Endothelial cell of umbilical vein (primary cell): ENCODE measurements at regions not wholly inside any gene's neighbourhood (a gene's known extent, or its start where the extent isn't known, plus 50 kb on each side); places are given as distances from the start of the nearest gene placed in this dataset.
"Not testable (repeated sequence)": the region's sequence is repeated elsewhere in the genome, so short reads cannot be mapped to it uniquely, and the experiment has no call there.

Source experiments
- CTCF ChIP-seq, 2 donors: IDR thresholded peaks; 1 replicate in 1 of 2; 2 replicates in 1 of 2; pipeline ENCODE4 v1.5.1; 2011; ENCODE audit warnings: low read length in 2 of 2, mild to moderate bottlenecking in 2 of 2, moderate library complexity in 2 of 2, control low read depth in 1 of 2, inconsistent platforms in 1 of 2, low read depth in 1 of 2; ENCODE audit not compliant: insufficient read depth in 1 of 2; ENCODE audit errors: extremely low read depth in 1 of 2
- MYC ChIP-seq: IDR thresholded peaks from one replicate; pipeline ENCODE4 v1.6.1; 2011; ENCODE audit warnings: mild to moderate bottlenecking, low read depth, low read length
- POLR2A ChIP-seq: IDR thresholded peaks from 2 replicates; pipeline ENCODE4 v1.6.1; 2012; ENCODE audit warnings: low read depth, mild to moderate bottlenecking, control low read depth, low read length

GRCh38 chrX:76924616-76925015 is 497.1 kb downstream of the MAGEE1 start:
- not testable (repeated sequence) for TF ChIP-seq CTCF (IDR thresholded peaks at IDR 0.05; ENCODE audit: extremely low read depth in 1 of 2, insufficient read depth in 1 of 2, low read depth in 1 of 2, low read length in 2 of 2); POLR2A; MYC
